ENCODE measurements at regions not wholly inside any gene's neighbourhood (a gene's known extent, or its start where the extent isn't known, plus 50 kb on each side); places are given as distances from the start of the nearest gene placed in this dataset.

DNA sequence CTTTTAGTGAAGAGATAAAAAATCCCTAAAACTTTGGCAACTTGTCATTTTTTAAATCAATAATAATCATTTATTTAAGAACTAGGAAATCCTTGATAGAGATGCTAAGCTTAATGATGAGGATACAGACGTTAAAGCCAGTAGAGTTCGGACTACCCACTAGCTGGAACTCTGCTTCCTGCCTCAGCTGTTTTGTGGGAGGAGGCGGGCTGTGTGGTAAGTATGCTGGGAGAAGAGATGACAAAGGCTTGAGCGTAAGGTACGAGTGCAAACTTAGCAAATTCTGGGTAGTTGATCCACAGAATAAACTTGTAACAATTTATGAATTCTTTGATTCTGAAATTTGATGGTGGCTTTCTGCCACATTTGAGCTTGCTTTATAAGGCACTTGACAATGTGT, 111.2 kb upstream of the NANOGP8 start:
- H3K4me2 ChIP-seq = no peak overlapping the region
- H3K27ac Mint-ChIP-seq = no peak overlapping the region
- ATAC-seq (peak; percentile 71), DNase-seq (ENCODE audit: low spot score) (peak; percentile 16)
- H3K36me3 Mint-ChIP-seq (ENCODE audit: low read depth) = peaks cover 14% of the 10 kb centered on the region
- peaks cover 19% of the 10 kb centered on the region for H3K4me1 Mint-ChIP-seq
- H3K9me3 Mint-ChIP-seq = peaks cover 16% of the 10 kb centered on the region
- no peak overlapping the region for H3K4me3 ChIP-seq
- H3F3A ChIP-seq (replicated peaks; ENCODE audit: low read depth) = no peaks in the 10 kb centered on the region
- H3K27me3 ChIP-seq (ENCODE audit: insufficient read depth) = no peaks in the 10 kb centered on the region
- no peak overlapping the region for H3K27ac ChIP-seq (ENCODE audit: low read depth)
- H3K4me1 ChIP-seq (ENCODE audit: insufficient read depth) = peaks cover 15% of the 10 kb centered on the region; the same call in 1 of the 2 replicates
- H3K79me2 ChIP-seq (replicated peaks; ENCODE audit: insufficient read depth) = no peaks in the 10 kb centered on the region
- H3K36me3 ChIP-seq (ENCODE audit: insufficient read depth) = 0 out of 2 replicates have a peak, but pooled peaks cover 2% of the 10 kb centered on the region
- no peaks in the 10 kb centered on the region for H3K9me2 ChIP-seq (ENCODE audit: insufficient read depth)
- no peak overlapping the region for H2AFZ ChIP-seq
- TF ChIP-seq EZH2 (IDR thresholded peaks at IDR 0.05; ENCODE audit: low read depth, unreplicated experiment) = no peak
- no peak for TF ChIP-seq POLR2AphosphoS5 (IDR thresholded peaks at IDR 0.05; ENCODE audit: low read depth)
- TF ChIP-seq, protein P1, sequence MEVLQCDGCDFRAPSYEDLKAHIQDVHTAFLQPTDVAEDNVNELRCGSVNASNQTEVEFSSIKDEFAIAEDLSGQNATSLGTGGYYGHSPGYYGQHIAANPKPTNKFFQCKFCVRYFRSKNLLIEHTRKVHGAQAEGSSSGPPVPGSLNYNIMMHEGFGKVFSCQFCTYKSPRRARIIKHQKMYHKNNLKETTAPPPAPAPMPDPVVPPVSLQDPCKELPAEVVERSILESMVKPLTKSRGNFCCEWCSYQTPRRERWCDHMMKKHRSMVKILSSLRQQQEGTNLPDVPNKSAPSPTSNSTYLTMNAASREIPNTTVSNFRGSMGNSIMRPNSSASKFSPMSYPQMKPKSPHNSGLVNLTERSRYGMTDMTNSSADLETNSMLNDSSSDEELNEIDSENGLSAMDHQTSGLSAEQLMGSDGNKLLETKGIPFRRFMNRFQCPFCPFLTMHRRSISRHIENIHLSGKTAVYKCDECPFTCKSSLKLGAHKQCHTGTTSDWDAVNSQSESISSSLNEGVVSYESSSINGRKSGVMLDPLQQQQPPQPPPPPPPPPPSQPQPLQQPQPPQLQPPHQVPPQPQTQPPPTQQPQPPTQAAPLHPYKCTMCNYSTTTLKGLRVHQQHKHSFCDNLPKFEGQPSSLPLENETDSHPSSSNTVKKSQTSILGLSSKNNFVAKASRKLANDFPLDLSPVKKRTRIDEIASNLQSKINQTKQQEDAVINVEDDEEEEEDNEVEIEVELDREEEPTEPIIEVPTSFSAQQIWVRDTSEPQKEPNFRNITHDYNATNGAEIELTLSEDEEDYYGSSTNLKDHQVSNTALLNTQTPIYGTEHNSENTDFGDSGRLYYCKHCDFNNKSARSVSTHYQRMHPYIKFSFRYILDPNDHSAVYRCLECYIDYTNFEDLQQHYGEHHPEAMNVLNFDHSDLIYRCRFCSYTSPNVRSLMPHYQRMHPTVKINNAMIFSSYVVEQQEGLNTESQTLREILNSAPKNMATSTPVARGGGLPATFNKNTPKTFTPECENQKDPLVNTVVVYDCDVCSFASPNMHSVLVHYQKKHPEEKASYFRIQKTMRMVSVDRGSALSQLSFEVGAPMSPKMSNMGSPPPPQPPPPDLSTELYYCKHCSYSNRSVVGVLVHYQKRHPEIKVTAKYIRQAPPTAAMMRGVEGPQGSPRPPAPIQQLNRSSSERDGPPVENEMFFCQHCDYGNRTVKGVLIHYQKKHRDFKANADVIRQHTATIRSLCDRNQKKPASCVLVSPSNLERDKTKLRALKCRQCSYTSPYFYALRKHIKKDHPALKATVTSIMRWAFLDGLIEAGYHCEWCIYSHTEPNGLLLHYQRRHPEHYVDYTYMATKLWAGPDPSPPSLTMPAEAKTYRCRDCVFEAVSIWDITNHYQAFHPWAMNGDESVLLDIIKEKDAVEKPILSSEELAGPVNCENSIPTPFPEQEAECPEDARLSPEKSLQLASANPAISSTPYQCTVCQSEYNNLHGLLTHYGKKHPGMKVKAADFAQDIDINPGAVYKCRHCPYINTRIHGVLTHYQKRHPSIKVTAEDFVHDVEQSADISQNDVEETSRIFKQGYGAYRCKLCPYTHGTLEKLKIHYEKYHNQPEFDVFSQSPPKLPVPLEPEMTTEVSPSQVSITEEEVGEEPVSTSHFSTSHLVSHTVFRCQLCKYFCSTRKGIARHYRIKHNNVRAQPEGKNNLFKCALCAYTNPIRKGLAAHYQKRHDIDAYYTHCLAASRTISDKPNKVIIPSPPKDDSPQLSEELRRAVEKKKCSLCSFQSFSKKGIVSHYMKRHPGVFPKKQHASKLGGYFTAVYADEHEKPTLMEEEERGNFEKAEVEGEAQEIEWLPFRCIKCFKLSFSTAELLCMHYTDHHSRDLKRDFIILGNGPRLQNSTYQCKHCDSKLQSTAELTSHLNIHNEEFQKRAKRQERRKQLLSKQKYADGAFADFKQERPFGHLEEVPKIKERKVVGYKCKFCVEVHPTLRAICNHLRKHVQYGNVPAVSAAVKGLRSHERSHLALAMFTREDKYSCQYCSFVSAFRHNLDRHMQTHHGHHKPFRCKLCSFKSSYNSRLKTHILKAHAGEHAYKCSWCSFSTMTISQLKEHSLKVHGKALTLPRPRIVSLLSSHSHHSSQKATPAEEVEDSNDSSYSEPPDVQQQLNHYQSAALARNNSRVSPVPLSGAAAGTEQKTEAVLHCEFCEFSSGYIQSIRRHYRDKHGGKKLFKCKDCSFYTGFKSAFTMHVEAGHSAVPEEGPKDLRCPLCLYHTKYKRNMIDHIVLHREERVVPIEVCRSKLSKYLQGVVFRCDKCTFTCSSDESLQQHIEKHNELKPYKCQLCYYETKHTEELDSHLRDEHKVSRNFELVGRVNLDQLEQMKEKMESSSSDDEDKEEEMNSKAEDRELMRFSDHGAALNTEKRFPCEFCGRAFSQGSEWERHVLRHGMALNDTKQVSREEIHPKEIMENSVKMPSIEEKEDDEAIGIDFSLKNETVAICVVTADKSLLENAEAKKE (CRISPR knock-in tag; IDR thresholded peaks at IDR 0.05) = no peak
- TF ChIP-seq, protein P2, sequence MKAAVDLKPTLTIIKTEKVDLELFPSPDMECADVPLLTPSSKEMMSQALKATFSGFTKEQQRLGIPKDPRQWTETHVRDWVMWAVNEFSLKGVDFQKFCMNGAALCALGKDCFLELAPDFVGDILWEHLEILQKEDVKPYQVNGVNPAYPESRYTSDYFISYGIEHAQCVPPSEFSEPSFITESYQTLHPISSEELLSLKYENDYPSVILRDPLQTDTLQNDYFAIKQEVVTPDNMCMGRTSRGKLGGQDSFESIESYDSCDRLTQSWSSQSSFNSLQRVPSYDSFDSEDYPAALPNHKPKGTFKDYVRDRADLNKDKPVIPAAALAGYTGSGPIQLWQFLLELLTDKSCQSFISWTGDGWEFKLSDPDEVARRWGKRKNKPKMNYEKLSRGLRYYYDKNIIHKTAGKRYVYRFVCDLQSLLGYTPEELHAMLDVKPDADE (IDR thresholded peaks at IDR 0.05) = no peak
- TF ChIP-seq, protein P3, sequence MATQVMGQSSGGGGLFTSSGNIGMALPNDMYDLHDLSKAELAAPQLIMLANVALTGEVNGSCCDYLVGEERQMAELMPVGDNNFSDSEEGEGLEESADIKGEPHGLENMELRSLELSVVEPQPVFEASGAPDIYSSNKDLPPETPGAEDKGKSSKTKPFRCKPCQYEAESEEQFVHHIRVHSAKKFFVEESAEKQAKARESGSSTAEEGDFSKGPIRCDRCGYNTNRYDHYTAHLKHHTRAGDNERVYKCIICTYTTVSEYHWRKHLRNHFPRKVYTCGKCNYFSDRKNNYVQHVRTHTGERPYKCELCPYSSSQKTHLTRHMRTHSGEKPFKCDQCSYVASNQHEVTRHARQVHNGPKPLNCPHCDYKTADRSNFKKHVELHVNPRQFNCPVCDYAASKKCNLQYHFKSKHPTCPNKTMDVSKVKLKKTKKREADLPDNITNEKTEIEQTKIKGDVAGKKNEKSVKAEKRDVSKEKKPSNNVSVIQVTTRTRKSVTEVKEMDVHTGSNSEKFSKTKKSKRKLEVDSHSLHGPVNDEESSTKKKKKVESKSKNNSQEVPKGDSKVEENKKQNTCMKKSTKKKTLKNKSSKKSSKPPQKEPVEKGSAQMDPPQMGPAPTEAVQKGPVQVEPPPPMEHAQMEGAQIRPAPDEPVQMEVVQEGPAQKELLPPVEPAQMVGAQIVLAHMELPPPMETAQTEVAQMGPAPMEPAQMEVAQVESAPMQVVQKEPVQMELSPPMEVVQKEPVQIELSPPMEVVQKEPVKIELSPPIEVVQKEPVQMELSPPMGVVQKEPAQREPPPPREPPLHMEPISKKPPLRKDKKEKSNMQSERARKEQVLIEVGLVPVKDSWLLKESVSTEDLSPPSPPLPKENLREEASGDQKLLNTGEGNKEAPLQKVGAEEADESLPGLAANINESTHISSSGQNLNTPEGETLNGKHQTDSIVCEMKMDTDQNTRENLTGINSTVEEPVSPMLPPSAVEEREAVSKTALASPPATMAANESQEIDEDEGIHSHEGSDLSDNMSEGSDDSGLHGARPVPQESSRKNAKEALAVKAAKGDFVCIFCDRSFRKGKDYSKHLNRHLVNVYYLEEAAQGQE (IDR thresholded peaks at IDR 0.05; ENCODE audit: unreplicated experiment) = no peak
- no peak for TF ChIP-seq STAT1 (IDR thresholded peaks at IDR 0.05; ENCODE audit: unreplicated experiment)
- no peak for TF ChIP-seq EZH2phosphoT487 (IDR thresholded peaks at IDR 0.05; ENCODE audit: unreplicated experiment)
- TF ChIP-seq NANOG (IDR thresholded peaks at IDR 0.05; ENCODE audit: borderline replicate concordance) = no peak
- no peak for TF ChIP-seq JUNB (IDR thresholded peaks at IDR 0.05; ENCODE audit: unreplicated experiment)
- no peak for TF ChIP-seq CREB1 (CRISPR knock-in tag; IDR thresholded peaks at IDR 0.05; ENCODE audit: low read depth)
- no peak for TF ChIP-seq ZNF331 (CRISPR knock-in tag; IDR thresholded peaks at IDR 0.05; ENCODE audit: low read depth)
- TF ChIP-seq, protein P4, sequence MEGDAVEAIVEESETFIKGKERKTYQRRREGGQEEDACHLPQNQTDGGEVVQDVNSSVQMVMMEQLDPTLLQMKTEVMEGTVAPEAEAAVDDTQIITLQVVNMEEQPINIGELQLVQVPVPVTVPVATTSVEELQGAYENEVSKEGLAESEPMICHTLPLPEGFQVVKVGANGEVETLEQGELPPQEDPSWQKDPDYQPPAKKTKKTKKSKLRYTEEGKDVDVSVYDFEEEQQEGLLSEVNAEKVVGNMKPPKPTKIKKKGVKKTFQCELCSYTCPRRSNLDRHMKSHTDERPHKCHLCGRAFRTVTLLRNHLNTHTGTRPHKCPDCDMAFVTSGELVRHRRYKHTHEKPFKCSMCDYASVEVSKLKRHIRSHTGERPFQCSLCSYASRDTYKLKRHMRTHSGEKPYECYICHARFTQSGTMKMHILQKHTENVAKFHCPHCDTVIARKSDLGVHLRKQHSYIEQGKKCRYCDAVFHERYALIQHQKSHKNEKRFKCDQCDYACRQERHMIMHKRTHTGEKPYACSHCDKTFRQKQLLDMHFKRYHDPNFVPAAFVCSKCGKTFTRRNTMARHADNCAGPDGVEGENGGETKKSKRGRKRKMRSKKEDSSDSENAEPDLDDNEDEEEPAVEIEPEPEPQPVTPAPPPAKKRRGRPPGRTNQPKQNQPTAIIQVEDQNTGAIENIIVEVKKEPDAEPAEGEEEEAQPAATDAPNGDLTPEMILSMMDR (conservative IDR thresholded peaks at IDR 0.05; ENCODE audit: low read depth in 2 of 2) = no peak
- no peak for TF ChIP-seq ZNF114 (CRISPR knock-in tag; IDR thresholded peaks at IDR 0.05)
- no peaks in the 10 kb centered on the region for H3K27me3 Mint-ChIP-seq (ENCODE audit: insufficient read depth, low read depth, poor library complexity)
- H3K4me3 Mint-ChIP-seq = no peak overlapping the region
- no peaks in the 10 kb centered on the region for H4K20me1 ChIP-seq (replicated peaks; ENCODE audit: insufficient read depth)
